ENCODE measurements at regions not wholly inside any gene's neighbourhood (a gene's known extent, or its start where the extent isn't known, plus 50 kb on each side); places are given as distances from the start of the nearest gene placed in this dataset.
"Not testable (repeated sequence)": the region's sequence is repeated elsewhere in the genome, so short reads cannot be mapped to it uniquely, and the experiment has no call there.

DNA sequence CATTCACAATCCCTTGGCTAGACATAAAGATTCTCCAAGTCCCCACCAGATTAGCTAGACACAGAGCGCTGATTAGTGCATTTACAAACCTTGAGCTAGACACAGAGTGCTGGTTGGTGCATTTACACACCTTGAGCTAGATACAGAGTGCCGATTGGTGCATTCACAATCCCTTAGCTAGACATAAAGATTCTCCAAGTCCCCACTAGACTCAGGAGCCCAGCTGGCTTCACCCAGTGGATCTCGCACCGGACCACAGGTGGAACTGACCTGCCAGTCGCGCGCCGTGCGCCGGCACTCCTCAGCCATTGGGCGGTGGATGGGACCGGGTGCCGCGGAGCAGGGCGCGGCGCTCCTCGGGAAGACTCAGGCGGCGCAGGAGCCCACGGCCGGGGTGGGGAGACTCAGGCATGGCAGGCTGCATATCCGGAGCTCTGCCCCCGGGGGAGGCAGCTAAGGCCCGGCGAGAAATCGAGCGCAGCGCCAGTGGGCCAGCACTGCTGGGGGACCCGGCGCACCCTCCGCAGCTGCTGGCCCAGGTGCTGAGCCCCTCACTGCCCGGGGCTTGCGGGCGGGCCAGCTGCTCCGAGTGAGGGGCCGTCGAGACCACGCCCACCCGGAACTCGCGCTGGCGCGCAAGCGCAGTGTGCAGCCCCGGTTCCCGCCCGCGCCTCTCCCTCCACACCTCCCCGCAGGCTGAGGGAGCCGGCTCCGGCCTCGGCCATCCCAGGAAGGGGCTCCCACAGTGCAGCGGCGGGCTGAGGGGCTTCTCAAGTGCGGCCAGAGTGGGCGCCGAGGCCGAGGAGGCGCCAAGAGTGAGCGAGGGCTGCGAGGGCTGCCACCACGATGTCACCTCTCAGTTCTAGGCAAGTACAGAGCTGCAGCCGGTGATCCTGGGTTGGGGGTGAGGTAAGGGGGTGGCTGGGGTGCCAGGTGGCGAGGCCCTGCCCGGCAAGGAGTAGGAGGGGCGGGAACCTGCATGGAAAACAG lies 773.7 kb upstream of the CITED2 start:
- in situ Hi-C loops (cut with MboI; ENCODE audit: low sequenced_read_pairs) = not testable (repeated sequence)

DNA sequence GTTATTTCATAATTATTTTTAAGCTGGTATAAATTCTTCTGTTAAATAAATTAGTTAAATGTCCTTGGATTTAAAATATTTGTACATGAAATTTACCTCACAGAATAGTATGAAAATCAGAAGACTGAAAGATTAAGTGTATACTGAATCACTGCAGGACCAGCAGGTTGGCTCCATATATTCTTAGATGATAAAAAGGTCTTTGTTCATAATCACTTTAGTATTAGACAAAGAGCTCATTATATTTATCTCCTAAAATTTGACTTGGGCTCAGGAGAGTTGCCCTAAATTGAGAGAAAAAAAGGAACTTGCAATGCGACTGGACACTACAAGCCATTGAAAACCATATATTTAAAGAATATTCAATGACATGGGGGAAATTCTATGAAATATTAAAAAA lies 766.4 kb upstream of the CITED2 start:
- in situ Hi-C loops (cut with MboI; ENCODE audit: low sequenced_read_pairs) = no loop called here

GRCh38 chr6:140138311-140139010 lies 764.0 kb upstream of the CITED2 start:
- in situ Hi-C loops (cut with MboI; ENCODE audit: low sequenced_read_pairs) = no loop called here

DNA sequence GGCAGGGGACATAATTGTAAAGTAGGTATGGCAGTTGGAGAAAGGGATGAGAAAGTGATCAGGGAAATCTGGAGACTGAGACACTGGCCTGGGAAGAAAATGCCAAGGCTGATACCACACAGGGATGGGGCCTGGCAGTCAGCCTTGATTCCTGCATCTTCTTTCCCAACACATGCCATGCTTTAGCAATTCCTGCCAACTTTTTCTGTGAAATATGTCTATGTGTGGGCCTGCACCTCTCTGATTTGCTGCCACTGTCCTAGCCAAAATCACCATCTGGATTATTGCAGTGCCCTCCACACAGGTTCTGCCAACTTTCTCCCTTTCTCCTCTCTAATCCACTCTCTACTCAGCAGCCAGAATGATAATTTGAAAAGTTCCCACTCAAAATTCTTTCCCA lies 759.8 kb upstream of the CITED2 start:
- in situ Hi-C loops (cut with MboI; ENCODE audit: low sequenced_read_pairs) = no loop called here

- in situ Hi-C loops (cut with MboI; ENCODE audit: low sequenced_read_pairs) = no loop called here
Observed at GRCh38 chr6:140130074-140130473, 755.6 kb upstream of the CITED2 start.

- in situ Hi-C loops (cut with MboI; ENCODE audit: low sequenced_read_pairs) = no loop called here
Observed at GRCh38 chr6:140124498-140124897, 750.0 kb upstream of the CITED2 start.

DNA sequence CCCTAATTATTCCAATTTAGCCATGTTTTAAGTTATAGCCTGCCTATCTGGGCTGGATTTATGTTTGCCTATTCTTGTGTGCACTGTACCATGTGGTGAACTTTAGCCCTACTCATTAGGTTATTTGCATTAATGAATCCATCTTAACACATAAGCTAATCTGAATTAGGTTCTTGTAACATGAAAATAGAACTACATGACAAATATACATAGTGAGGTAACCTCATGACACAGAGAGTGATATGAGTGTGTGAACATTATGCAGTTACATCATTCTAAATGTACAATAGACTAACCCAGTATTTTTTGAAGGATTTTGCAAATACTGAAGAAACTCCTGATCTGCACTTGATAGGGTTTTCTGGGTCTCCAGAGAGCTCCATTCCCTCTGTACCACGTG lies 733.7 kb upstream of the CITED2 start:
- in situ Hi-C loops (cut with MboI; ENCODE audit: low sequenced_read_pairs) = no loop called here

DNA sequence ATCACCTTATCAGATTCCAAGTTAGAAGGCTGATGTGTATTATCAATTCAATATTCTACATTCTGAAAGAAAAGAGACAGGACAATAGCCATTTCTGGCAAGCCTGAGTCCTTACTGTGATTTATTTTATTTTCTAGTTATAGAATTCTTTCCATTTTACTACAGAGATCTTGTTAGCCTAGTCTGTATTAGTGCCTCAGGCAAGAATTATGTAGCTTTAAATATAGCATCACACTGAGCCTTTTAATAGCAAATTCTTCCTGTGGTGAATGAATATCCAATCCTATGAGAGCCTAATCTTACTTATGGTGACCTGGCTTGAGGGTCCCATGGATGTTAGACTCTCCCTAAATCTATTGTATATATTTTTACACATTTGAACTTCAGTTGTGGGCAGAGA lies 732.8 kb upstream of the CITED2 start:
- in situ Hi-C loops (cut with MboI; ENCODE audit: low sequenced_read_pairs) = no loop called here

GRCh38 chr6:140105857-140106256 lies 731.4 kb upstream of the CITED2 start:
- in situ Hi-C loops (cut with MboI; ENCODE audit: low sequenced_read_pairs) = no loop called here

DNA sequence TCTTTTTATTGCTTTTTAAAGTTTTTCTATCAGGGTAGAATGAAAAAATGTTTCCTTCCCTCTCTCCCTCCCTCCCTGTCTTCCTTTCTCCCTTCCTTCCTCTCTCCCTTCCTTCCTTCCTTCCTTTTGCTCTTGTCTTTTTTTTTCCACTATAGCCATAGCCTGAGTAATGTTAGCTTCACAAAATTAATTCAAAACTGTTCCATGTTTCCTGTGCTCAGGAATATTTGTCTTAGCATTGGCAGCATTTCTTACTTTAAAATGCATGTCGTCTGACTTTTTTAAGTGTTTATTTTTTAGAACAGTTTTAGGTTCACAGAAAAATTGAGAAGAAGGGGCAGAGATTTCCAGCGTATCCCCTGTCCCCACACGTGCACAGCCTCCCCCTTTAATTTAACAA lies 730.8 kb upstream of the CITED2 start:
- in situ Hi-C loops (cut with MboI; ENCODE audit: low sequenced_read_pairs) = no loop called here

DNA sequence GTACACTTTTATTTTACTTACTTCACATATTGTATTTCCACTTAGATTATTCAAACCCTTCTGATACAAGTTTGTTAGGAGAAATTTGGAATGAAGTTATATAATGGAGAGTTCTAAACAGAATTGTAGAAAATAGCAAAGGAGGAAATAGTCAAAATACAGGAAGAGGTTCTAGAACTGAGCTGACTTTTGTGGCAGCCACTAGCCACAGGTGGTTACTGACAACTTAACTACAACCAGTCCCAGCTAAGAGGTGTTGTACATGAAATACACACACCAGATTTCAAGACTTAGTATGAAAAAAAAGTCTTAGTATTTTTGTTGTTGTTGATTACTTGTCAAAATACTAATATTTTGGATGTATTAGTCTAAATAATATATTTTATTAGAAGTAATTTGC lies 727.4 kb upstream of the CITED2 start:
- in situ Hi-C loops (cut with MboI; ENCODE audit: low sequenced_read_pairs) = no loop called here

GRCh38 chr6:140101367-140101766 lies 726.9 kb upstream of the CITED2 start:
- in situ Hi-C loops (cut with MboI; ENCODE audit: low sequenced_read_pairs) = no loop called here

DNA sequence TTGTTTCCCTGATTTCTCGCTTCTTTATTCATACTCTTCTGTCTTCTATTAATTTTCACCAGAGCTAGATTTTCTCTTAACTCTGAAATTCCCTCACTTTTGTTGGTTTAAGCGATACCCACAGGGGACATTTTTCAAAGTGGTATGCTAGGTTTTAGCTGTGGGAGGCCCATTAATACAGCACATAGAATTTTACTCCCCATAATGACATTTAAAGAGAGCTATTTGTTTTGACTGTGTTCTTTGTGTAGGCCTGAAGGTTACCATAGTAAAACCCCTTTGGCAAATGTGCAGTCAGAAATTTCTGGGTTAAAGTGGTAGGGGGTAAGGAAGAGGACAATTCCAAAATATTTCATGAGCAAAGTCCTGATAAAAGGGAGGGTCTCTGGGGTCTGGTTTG lies 721.1 kb upstream of the CITED2 start:
- in situ Hi-C loops (cut with MboI; ENCODE audit: low sequenced_read_pairs) = no loop called here

DNA sequence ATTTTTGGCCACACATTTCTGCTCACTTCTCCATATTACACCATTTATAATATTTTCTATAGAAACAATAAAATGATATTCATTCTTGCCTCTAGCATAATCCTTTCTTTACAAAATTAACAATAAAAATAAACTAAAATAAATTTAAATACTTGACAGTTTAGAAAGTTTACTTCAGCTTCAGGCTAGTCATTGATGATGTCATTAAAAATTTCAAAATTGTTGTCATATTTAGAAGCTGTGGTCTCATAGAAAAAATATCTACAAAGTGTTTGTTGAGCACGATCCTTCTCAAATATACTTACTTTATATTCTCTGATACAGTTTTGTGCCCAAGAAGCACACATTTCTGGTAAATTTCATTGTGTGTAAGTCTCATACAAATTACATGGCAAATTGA lies 717.4 kb upstream of the CITED2 start:
- in situ Hi-C loops (cut with MboI; ENCODE audit: low sequenced_read_pairs) = no loop called here

GRCh38 chr6:140090871-140091270 lies 716.4 kb upstream of the CITED2 start:
- in situ Hi-C loops (cut with MboI; ENCODE audit: low sequenced_read_pairs) = no loop called here

GRCh38 chr6:140083375-140083774 lies 708.9 kb upstream of the CITED2 start:
- in situ Hi-C loops (cut with MboI; ENCODE audit: low sequenced_read_pairs) = no loop called here

GRCh38 chr6:140082867-140083297 lies 708.4 kb upstream of the CITED2 start:
- in situ Hi-C loops (cut with MboI; ENCODE audit: low sequenced_read_pairs) = no loop called here

- in situ Hi-C loops (cut with MboI; ENCODE audit: low sequenced_read_pairs) = no loop called here
Observed at GRCh38 chr6:140079328-140079727, 704.9 kb upstream of the CITED2 start.

- in situ Hi-C loops (cut with MboI; ENCODE audit: low sequenced_read_pairs) = no loop called here
Observed at GRCh38 chr6:140078561-140079125, 704.2 kb upstream of the CITED2 start.

GRCh38 chr6:140077827-140078560 lies 703.5 kb upstream of the CITED2 start:
- in situ Hi-C loops (cut with MboI; ENCODE audit: low sequenced_read_pairs) = no loop called here

DNA sequence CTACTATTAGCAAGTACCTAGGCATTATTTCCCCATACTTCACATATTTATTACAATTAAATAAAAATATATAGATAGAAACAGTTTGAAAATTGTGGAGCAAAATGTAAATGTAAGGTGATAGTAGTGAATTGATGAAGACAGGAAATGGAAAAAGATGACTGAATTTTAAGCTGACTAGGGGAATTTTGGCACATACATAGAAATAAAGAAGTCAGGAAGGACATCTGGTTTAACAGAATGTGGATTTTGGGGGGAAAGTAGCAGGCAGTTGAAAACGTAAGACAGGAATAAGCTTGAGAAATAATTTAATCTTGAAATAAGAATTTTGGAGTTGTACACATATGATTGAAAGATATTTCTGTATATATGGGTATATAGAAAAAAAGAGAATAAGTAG lies 701.7 kb upstream of the CITED2 start:
- in situ Hi-C loops (cut with MboI; ENCODE audit: low sequenced_read_pairs) = no loop called here

Measured in HL-60/S4 treated with retinoic acid at 250 ng/mL for 4 days and 3 days (cell line).